ENCODE measurements at regions not wholly inside any gene's neighbourhood (a gene's known extent, or its start where the extent isn't known, plus 50 kb on each side); places are given as distances from the start of the nearest gene placed in this dataset.

DNA sequence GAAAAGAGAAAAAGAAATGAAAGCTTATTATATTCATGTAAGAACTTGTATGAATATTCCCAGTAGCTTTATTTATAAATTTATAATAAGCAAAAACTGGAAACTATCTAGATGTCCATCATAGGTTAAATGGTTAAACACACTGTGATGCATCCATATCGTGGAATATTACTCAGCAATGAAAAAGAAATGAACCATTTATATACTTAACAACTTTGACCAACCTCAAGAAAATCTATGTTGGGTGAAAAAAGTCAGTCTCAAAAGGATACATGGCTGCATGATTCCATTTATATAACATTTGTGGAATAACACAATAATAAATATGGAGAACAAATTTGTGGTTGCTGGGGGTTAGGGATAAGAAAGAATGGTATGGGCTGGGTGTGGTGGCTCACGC is 713.0 kb upstream of the SGO1 start:
- FAIRE-seq (no peak), DNase-seq (ENCODE audit: low read depth in 1 of 2, low spot score in 2 of 2) (no peak)
- Histone ChIP-seq H3K4ac (replicated peaks; ENCODE audit: insufficient read length, low read depth, low read length) (no peak overlapping the region), H3K79me1 (ENCODE audit: low read depth, low read length) (no peaks in the 10 kb centered on the region), H3K27me3 (replicated peaks in 1 of 4; ENCODE audit: control insufficient read depth in 3 of 4, extremely low read depth in 1 of 4, insufficient read depth in 3 of 4, low read length in 3 of 4) (no peaks in the 10 kb centered on the region), H2AFZ (ENCODE audit: low read length) (no peak overlapping the region), H3K79me2 (ENCODE audit: control insufficient read depth in 1 of 2, insufficient read depth in 2 of 2, low read length in 2 of 2) (no peaks in the 10 kb centered on the region), H2BK5ac (ENCODE audit: low read depth, low read length) (no peak overlapping the region), H4K8ac (ENCODE audit: extremely low read depth, insufficient read depth, low read length) (no peak overlapping the region), H3K9ac (replicated peaks in 1 of 4; ENCODE audit: extremely low read depth in 1 of 4, low read depth in 3 of 4, low read length in 3 of 4) (no peak overlapping the region), H3K18ac (ENCODE audit: extremely low read depth, low read length) (no peak overlapping the region), H2BK12ac (ENCODE audit: low read depth, low read length) (no peak overlapping the region), H3K4me2 (ENCODE audit: insufficient read depth in 1 of 2, low read depth in 2 of 2, low read length in 2 of 2) (no peak overlapping the region), H4K5ac (ENCODE audit: insufficient read length, low read depth, low read length) (no peak overlapping the region), H2AK5ac (ENCODE audit: low read depth, low read length) (no peak overlapping the region), H3K23me2 (ENCODE audit: low read depth, low read length) (no peaks in the 10 kb centered on the region), H2BK120ac (replicated peaks; ENCODE audit: low read depth, low read length) (no peak overlapping the region), H3K4me3 (ENCODE audit: extremely low read depth in 1 of 4, insufficient read depth in 2 of 4, low read depth in 3 of 4, low read length in 4 of 4) (no peak overlapping the region), H3K56ac (replicated peaks; ENCODE audit: insufficient read length, low read depth, low read length) (no peak overlapping the region), H3K9me3 (ENCODE audit: insufficient read depth in 2 of 2, low read depth in 1 of 2, low read length in 1 of 2) (no peaks in the 10 kb centered on the region), H4K91ac (replicated peaks; ENCODE audit: insufficient read length, low read length) (no peak overlapping the region), H4K20me1 (replicated peaks in 1 of 2; ENCODE audit: control insufficient read depth in 1 of 2, insufficient read depth in 2 of 2, low read length in 2 of 2) (no peaks in the 10 kb centered on the region), H3K36me3 (ENCODE audit: control insufficient read depth in 2 of 4, insufficient read depth in 4 of 4, low read length in 3 of 4) (no peaks in the 10 kb centered on the region), H2BK20ac (ENCODE audit: low read length) (no peak overlapping the region), H3K23ac (ENCODE audit: insufficient read length) (no peak overlapping the region), H3K27ac (ENCODE audit: low read depth, low read length) (no peak overlapping the region), H3K14ac (ENCODE audit: insufficient read length) (no peak overlapping the region), H3K4me1 (replicated peaks in 1 of 4; ENCODE audit: control insufficient read depth in 3 of 4, insufficient read depth in 4 of 4, low read length in 3 of 4) (no peaks in the 10 kb centered on the region), H2BK15ac (ENCODE audit: low read length) (no peak overlapping the region)
- 90% methylated on average over 2 of the region's 2 CpGs; no CpG with 5 or more reads in 1 of the 2 experiments for WGBS, 2 experiments (ENCODE audit: extremely low coverage in 1 of 2, insufficient coverage in 1 of 2, insufficient read length in 1 of 2, insufficient replicate concordance in 2 of 2, low coverage in 1 of 2, low lambda C conversion rate in 2 of 2, missing lambda C conversion rate in 1 of 2)
- CTCF ChIA-PET (ENCODE audit: partially characterized antibody) = no interaction called here
- POLR2A ChIA-PET (ENCODE audit: partially characterized antibody) = no interaction called here
- TF ChIP-seq MAX (IDR thresholded peaks at IDR 0.05) = no peak
